WTC11 (cell line): ENCODE measurements at regions not wholly inside any gene's neighbourhood (a gene's known extent, or its start where the extent isn't known, plus 50 kb on each side); places are given as distances from the start of the nearest gene placed in this dataset.

Source experiments
- JUN ChIP-seq: sonication (generic); formaldehyde crosslinking; IDR thresholded peaks from 2 replicates; pipeline ENCODE4 v1.8.0; 2023; ENCODE audit warnings: mild to moderate bottlenecking, missing genetic modification reagents
- MYBL2 ChIP-seq: sonication (generic); formaldehyde crosslinking; IDR thresholded peaks from 2 replicates; pipeline ENCODE4 v1.8.1; 2023; ENCODE audit warnings: mild to moderate bottlenecking, moderate library complexity, missing genetic modification reagents
- TF ChIP-seq, protein P1 (sequence below): fragments of 200-600 bp; IDR thresholded peaks from 2 replicates; pipeline ENCODE4 v1.8.0; 2022; ENCODE audit warnings: antibody characterized with exemption
- TF ChIP-seq, protein P2 (sequence below): fragments of 250-450 bp; sonication (Bioruptor Pico); IDR thresholded peaks from 2 replicates; pipeline ENCODE4 v1.9.0; 2021; ENCODE audit warnings: mild to moderate bottlenecking

DNA sequence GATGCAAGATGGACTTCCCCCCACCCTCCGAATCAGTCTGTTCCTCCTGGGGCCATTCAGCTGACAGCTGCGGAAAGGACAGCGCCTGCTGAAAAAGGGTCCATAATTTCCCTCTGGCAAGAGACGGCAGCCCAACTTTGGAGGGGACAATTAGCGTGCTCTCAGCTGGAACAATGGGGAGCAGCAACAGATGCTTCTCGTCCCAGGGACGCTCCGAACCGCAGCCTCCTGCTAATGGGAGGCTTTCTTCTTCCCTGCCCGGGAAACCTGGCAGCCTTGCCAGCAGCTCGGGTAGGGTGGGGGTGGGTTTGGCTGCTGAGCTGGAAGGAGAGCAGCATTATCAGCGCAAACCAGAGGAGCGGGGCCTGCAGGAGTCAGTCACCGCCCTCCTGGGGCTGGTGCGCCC, 500.0 kb upstream of the SALL1 start:
- TF ChIP-seq, protein P1, sequence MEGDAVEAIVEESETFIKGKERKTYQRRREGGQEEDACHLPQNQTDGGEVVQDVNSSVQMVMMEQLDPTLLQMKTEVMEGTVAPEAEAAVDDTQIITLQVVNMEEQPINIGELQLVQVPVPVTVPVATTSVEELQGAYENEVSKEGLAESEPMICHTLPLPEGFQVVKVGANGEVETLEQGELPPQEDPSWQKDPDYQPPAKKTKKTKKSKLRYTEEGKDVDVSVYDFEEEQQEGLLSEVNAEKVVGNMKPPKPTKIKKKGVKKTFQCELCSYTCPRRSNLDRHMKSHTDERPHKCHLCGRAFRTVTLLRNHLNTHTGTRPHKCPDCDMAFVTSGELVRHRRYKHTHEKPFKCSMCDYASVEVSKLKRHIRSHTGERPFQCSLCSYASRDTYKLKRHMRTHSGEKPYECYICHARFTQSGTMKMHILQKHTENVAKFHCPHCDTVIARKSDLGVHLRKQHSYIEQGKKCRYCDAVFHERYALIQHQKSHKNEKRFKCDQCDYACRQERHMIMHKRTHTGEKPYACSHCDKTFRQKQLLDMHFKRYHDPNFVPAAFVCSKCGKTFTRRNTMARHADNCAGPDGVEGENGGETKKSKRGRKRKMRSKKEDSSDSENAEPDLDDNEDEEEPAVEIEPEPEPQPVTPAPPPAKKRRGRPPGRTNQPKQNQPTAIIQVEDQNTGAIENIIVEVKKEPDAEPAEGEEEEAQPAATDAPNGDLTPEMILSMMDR = no peak
- TF ChIP-seq, protein P2, sequence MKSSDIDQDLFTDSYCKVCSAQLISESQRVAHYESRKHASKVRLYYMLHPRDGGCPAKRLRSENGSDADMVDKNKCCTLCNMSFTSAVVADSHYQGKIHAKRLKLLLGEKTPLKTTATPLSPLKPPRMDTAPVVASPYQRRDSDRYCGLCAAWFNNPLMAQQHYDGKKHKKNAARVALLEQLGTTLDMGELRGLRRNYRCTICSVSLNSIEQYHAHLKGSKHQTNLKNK (CRISPR knock-in tag) = no peak
- TF ChIP-seq JUN (CRISPR knock-in tag) (no peak), MYBL2 (CRISPR knock-in tag) (no peak)
